ENCODE measurements at regions not wholly inside any gene's neighbourhood (a gene's known extent, or its start where the extent isn't known, plus 50 kb on each side); places are given as distances from the start of the nearest gene placed in this dataset.

DNA sequence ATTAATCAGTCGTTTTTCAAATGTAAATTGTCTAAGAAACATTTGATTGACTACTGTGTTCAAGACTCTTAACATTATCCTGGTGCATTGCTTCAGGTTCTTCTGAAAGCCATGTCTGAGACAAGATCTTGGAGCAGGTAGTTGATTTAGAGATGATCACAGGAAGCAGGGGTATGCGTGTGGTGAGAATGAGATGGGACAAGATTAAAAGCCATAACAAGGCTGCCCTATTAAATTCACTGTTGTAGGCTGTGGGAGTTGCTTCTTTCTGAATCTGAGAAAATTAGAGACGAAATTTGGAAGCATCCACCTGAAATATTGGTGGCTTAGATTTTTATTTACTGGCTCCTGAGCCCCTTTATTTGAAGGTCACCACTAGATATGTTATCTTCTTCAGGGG, 687.4 kb upstream of the SLITRK6 start:
- no peak for TF ChIP-seq ZBTB43 (CRISPR knock-in tag; IDR thresholded peaks at IDR 0.05)
- TF ChIP-seq, protein P1, sequence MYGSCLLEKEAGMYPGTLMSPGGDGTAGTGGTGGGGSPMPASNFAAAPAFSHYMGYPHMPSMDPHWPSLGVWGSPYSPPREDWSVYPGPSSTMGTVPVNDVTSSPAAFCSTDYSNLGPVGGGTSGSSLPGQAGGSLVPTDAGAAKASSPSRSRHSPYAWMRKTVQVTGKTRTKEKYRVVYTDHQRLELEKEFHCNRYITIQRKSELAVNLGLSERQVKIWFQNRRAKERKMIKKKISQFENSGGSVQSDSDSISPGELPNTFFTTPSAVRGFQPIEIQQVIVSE (CRISPR knock-in tag; IDR thresholded peaks at IDR 0.05; ENCODE audit: borderline replicate concordance), result no peak
- TF ChIP-seq NFATC4 (CRISPR knock-in tag; IDR thresholded peaks at IDR 0.05), result no peak
- no peak for TF ChIP-seq E2F1 (CRISPR knock-in tag; IDR thresholded peaks at IDR 0.05)
- TF ChIP-seq, protein P2, sequence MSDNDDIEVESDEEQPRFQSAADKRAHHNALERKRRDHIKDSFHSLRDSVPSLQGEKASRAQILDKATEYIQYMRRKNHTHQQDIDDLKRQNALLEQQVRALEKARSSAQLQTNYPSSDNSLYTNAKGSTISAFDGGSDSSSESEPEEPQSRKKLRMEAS (CRISPR knock-in tag; IDR thresholded peaks at IDR 0.05), result no peak
- TF ChIP-seq ZMAT4 (CRISPR knock-in tag; IDR thresholded peaks at IDR 0.05), result no peak
- TF ChIP-seq FOXP1 (CRISPR knock-in tag; IDR thresholded peaks at IDR 0.05; ENCODE audit: borderline replicate concordance), result no peak
- TF ChIP-seq USF2 (CRISPR knock-in tag; IDR thresholded peaks at IDR 0.05), result no peak
- TF ChIP-seq ERG (CRISPR knock-in tag; IDR thresholded peaks at IDR 0.05), result no peak
- TF ChIP-seq HMGA2 (CRISPR knock-in tag; IDR thresholded peaks at IDR 0.05), result no peak

All from WTC11 (cell line).